IMR-90 (cell line): ENCODE measurements at regions not wholly inside any gene's neighbourhood (a gene's known extent, or its start where the extent isn't known, plus 50 kb on each side); places are given as distances from the start of the nearest gene placed in this dataset.

ENCODE experiments used
- ATAC-seq: fragments of 200-7000 bp; cut with Tn5 transposase; 2 replicates; pipeline ENCODE4 v1.9.1; 2020; ENCODE audit warnings: low read depth, mild to moderate bottlenecking, moderate library complexity
- BruUV-seq: library from RNA; stranded (reverse); fragments of 400-500 nt; replicated peaks from 2 replicates; lab custom pipeline; 2021; lab: Mats Ljungman, UMichigan
- CTCF ChIA-PET: fragments of 300-600 bp; formaldehyde crosslinking; extraction: SDS; loops from one replicate; lab custom pipeline; 2021; ENCODE audit warnings: antibody characterized with exemption; lab: Yijun Ruan, JAX
- POLR2A ChIA-PET: fragments of 300-600 bp; sonication (Branson Sonifier 250); formaldehyde crosslinking; loops from one replicate; lab custom pipeline; 2022; ENCODE audit warnings: antibody characterized with exemption; ENCODE audit not compliant: unreplicated experiment; lab: Charles Lee
- DNase-seq: peaks from one replicate; pipeline ENCODE4 v3.0.0; 2013
- H2AFZ ChIP-seq: replicated peaks from 2 replicates; pipeline ENCODE3; 2013; ENCODE audit warnings: low read length, mild to moderate bottlenecking; ENCODE audit not compliant: poor library complexity
- H2AK5ac ChIP-seq: 2 replicates; pipeline ENCODE4 v1.6.1; 2013; ENCODE audit warnings: low read depth, low read length, inconsistent platforms
- H2AK9ac ChIP-seq: replicated peaks from 2 replicates; pipeline ENCODE3; 2013; ENCODE audit warnings: mild to moderate bottlenecking, low read depth, low read length, moderate library complexity; ENCODE audit not compliant: poor library complexity
- H2BK120ac ChIP-seq: 2 replicates; pipeline ENCODE4 v1.6.1; 2013; ENCODE audit warnings: low read depth, low read length, inconsistent platforms
- H2BK15ac ChIP-seq: 3 replicates; pipeline ENCODE4 v1.6.1; 2013; ENCODE audit warnings: low read depth, low read length, inconsistent platforms
- H2BK20ac ChIP-seq: 2 replicates; pipeline ENCODE4 v1.6.1; 2013; ENCODE audit warnings: low read depth, mild to moderate bottlenecking, inconsistent platforms, low read length, moderate library complexity
- H2BK5ac ChIP-seq: 2 replicates; pipeline ENCODE4 v1.6.1; 2013; ENCODE audit warnings: mild to moderate bottlenecking, low read depth, low read length, inconsistent platforms; ENCODE audit not compliant: poor library complexity, severe bottlenecking
- H3K14ac ChIP-seq: replicated peaks from 2 replicates; pipeline ENCODE4 v1.6.1; 2013; ENCODE audit warnings: low read depth, low read length, inconsistent platforms
- H3K18ac ChIP-seq: 2 replicates; pipeline ENCODE4 v1.6.1; 2013; ENCODE audit warnings: low read depth, low read length, control low read depth
- H3K23ac ChIP-seq: 2 replicates; pipeline ENCODE4 v1.6.1; 2013; ENCODE audit warnings: low read depth, low read length, inconsistent platforms
- H3K27ac ChIP-seq: 2 replicates; pipeline ENCODE4 v1.5.1; 2013; ENCODE audit warnings: mild to moderate bottlenecking, control low read depth, low read length; ENCODE audit not compliant: insufficient read depth
- H3K27me3 ChIP-seq: 2 replicates; pipeline ENCODE4 v1.6.1; 2013; ENCODE audit warnings: low read length; ENCODE audit not compliant: control insufficient read depth, insufficient read depth
- H3K36me3 ChIP-seq: 2 replicates; pipeline ENCODE4 v1.6.1; 2013; ENCODE audit warnings: low read length, mixed read lengths; ENCODE audit not compliant: control insufficient read depth, insufficient read depth
- H3K4ac ChIP-seq: 2 replicates; pipeline ENCODE4 v1.6.1; 2013; ENCODE audit warnings: low read depth, low read length, inconsistent platforms
- H3K4me1 ChIP-seq: 2 replicates; pipeline ENCODE4 v1.6.1; 2013; ENCODE audit warnings: low read length, mixed read lengths; ENCODE audit not compliant: control insufficient read depth, insufficient read depth
- H3K4me2 ChIP-seq: 2 replicates; pipeline ENCODE4 v1.6.1; 2013; ENCODE audit warnings: low read depth, mild to moderate bottlenecking, control low read depth, low read length, moderate library complexity
- H3K4me3 ChIP-seq: 2 replicates; pipeline ENCODE4 v1.5.1; 2013; ENCODE audit warnings: low read depth, mild to moderate bottlenecking, control low read depth, low read length, moderate library complexity; ENCODE audit not compliant: insufficient read depth
- H3K56ac ChIP-seq: 2 replicates; pipeline ENCODE4 v1.6.1; 2013; ENCODE audit warnings: low read length, inconsistent platforms; ENCODE audit not compliant: insufficient read depth; ENCODE audit errors: extremely low read depth
- H3K79me1 ChIP-seq, 2 experiments: 2 replicates each; pipeline ENCODE4 v1.6.1; 2013; ENCODE audit warnings: low read length in 2 of 2, inconsistent platforms in 1 of 2, low read depth in 1 of 2
- H3K9ac ChIP-seq: 2 replicates; pipeline ENCODE4 v1.6.1; 2013; ENCODE audit warnings: low read depth, low read length, control low read depth
- H3K9me1 ChIP-seq: 2 replicates; pipeline ENCODE4 v1.6.1; 2013; ENCODE audit warnings: low read length, inconsistent platforms; ENCODE audit not compliant: insufficient read depth
- H3K9me3 ChIP-seq: 2 replicates; pipeline ENCODE4 v1.6.1; 2013; ENCODE audit warnings: low read length; ENCODE audit not compliant: control insufficient read depth, insufficient read depth
- H4K20me1 ChIP-seq: 2 replicates; pipeline ENCODE4 v1.6.1; 2013; ENCODE audit warnings: low read length, inconsistent platforms; ENCODE audit not compliant: insufficient read depth
- H4K5ac ChIP-seq: 2 replicates; pipeline ENCODE4 v1.6.1; 2013; ENCODE audit warnings: mild to moderate bottlenecking, low read depth, low read length, control low read depth
- H4K8ac ChIP-seq, 2 experiments: 2 replicates each; pipeline ENCODE4 v1.6.1; 2013; ENCODE audit warnings: low read depth in 2 of 2, low read length in 2 of 2, control low read depth in 1 of 2, inconsistent platforms in 1 of 2
- H4K91ac ChIP-seq: 2 replicates; pipeline ENCODE4 v1.6.1; 2013; ENCODE audit warnings: low read depth, low read length, inconsistent platforms; ENCODE audit not compliant: insufficient read depth
- BHLHE40 ChIP-seq: fragments of 150-350 bp; IDR thresholded peaks from 2 replicates; pipeline ENCODE4 v1.6.1; 2016; ENCODE audit warnings: mild to moderate bottlenecking, low read depth, low read length
- CEBPB ChIP-seq: IDR thresholded peaks from 2 replicates; pipeline ENCODE4 v1.6.1; 2012; ENCODE audit warnings: low read depth, low read length, improper control_type of control experiment
- CHD1 ChIP-seq: IDR thresholded peaks from 2 replicates; pipeline ENCODE4 v1.6.1; 2012; ENCODE audit warnings: low read depth, low read length, improper control_type of control experiment
- FOS ChIP-seq: fragments of 150-350 bp; IDR thresholded peaks from 2 replicates; pipeline ENCODE4 v1.6.1; 2016; ENCODE audit warnings: low read depth, low read length
- MAFK ChIP-seq: IDR thresholded peaks from 2 replicates; pipeline ENCODE4 v1.6.1; 2012; ENCODE audit warnings: low read depth, low read length, improper control_type of control experiment
- MAZ ChIP-seq: IDR thresholded peaks from 2 replicates; pipeline ENCODE4 v1.6.1; 2012; ENCODE audit warnings: low read depth, mild to moderate bottlenecking, low read length, improper control_type of control experiment, moderate library complexity, borderline replicate concordance
- MXI1 ChIP-seq: IDR thresholded peaks from 2 replicates; pipeline ENCODE4 v1.6.1; 2012; ENCODE audit warnings: low read depth, mild to moderate bottlenecking, low read length, moderate library complexity, borderline replicate concordance
- NFE2L2 ChIP-seq: fragments of 150-350 bp; IDR thresholded peaks from 2 replicates; pipeline ENCODE4 v1.6.1; 2016; ENCODE audit warnings: low read depth, mild to moderate bottlenecking, low read length
- POLR2A ChIP-seq: IDR thresholded peaks from 2 replicates; pipeline ENCODE4 v1.6.1; 2012; ENCODE audit warnings: mild to moderate bottlenecking, low read depth, low read length
- RAD21 ChIP-seq: IDR thresholded peaks from 2 replicates; pipeline ENCODE4 v1.6.1; 2012; ENCODE audit warnings: low read length, improper control_type of control experiment
- RCOR1 ChIP-seq: IDR thresholded peaks from 2 replicates; pipeline ENCODE4 v1.6.1; 2012; ENCODE audit warnings: mild to moderate bottlenecking, low read length, improper control_type of control experiment; ENCODE audit not compliant: insufficient replicate concordance
- RFX5 ChIP-seq: IDR thresholded peaks from 2 replicates; pipeline ENCODE4 v1.8.0; 2012; ENCODE audit warnings: low read depth, mild to moderate bottlenecking, low read length, moderate library complexity
- SMC3 ChIP-seq: fragments of 150-350 bp; IDR thresholded peaks from 2 replicates; pipeline ENCODE4 v1.6.1; 2016; ENCODE audit warnings: low read depth, mild to moderate bottlenecking, antibody characterized with exemption, low read length, moderate library complexity
- WGBS, 2 experiments: methylation state at CpG; one replicate each; pipeline versions ENCODE4 v1.1.5 to v1.1.7; 2013; ENCODE audit warnings: missing lambda C conversion rate in 2 of 2; ENCODE audit not compliant: insufficient read length in 1 of 2; ENCODE audit errors: extremely low coverage in 2 of 2; 5-methylcytosine and 5-hydroxymethylcytosine counted together
- dilution Hi-C: fragments of 300-500 bp; cut with HindIII; formaldehyde crosslinking; loops from one replicate; pipeline ENCODE4 v1.14.3; 2018; ENCODE audit warnings: low sequenced_read_pairs; ENCODE audit not compliant: unreplicated experiment
- in situ Hi-C: fragments of 300-500 bp; cut with MboI; formaldehyde crosslinking; loops from 3 replicates; pipeline ENCODE4 v1.14.3; 2019; ENCODE audit warnings: low sequenced_read_pairs, inconsistent platforms, mixed read lengths
- intact Hi-C: fragments of 100-400 bp; cut with micrococcal nuclease; formaldehyde crosslinking; loops from 2 replicates; pipeline ENCODE4 v1.10.0; 2022
- TF ChIP-seq, protein P1 (sequence below): conservative IDR thresholded peaks from 2 replicates; pipeline ENCODE4 v1.5.1; 2012; ENCODE audit warnings: mild to moderate bottlenecking, low read depth, low read length, improper control_type of control experiment
- TF ChIP-seq, protein P2 (sequence below): fragments of 150-350 bp; IDR thresholded peaks from 2 replicates; pipeline ENCODE4 v1.6.1; 2017; ENCODE audit warnings: mild to moderate bottlenecking, antibody characterized with exemption, low read length, low read depth
- TF ChIP-seq, protein P3 (sequence below): fragments of 150-350 bp; IDR thresholded peaks from 2 replicates; pipeline ENCODE4 v1.6.1; 2016; ENCODE audit warnings: low read depth, mild to moderate bottlenecking, low read length, moderate library complexity, borderline replicate concordance

DNA sequence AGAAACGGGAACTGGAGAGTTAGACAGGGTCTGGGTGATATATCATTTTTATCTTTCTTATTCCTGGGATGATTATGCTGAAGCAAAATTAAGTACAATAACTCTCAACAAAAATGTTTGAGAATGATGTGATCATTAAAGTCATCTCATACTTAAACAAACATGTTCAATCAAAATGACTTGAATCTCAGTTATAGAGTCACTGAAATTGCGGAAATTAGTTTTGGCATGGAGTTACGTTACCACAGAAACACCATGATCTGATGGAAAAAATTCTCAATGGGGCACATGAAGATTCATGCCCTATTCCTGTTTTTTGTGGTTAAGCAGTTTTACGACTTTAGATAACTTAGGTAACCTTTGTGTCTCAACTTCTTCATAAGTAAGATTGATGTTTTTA, 757.7 kb downstream of the EPHA4 start:
- H4K5ac ChIP-seq = no peak overlapping the region

More for the DNA sequence above, 757.7 kb downstream of the EPHA4 start:
- Histone ChIP-seq H3K4me1 (no peaks in the 10 kb centered on the region; the same call in 1 of the 2 replicates), H3K9ac (no peak overlapping the region), H3K27me3 (no peaks in the 10 kb centered on the region), H4K8ac (no peak overlapping the region), H2AFZ (no peak overlapping the region), H3K36me3 (no peaks in the 10 kb centered on the region), H2BK120ac (no peak overlapping the region), H3K14ac (no peak overlapping the region), H4K20me1 (no peaks in the 10 kb centered on the region), H3K56ac (no peak overlapping the region), H3K9me1 (no peaks in the 10 kb centered on the region), H4K91ac (no peak overlapping the region), H3K4ac (no peak overlapping the region), H3K4me2 (no peak overlapping the region), H2BK15ac (no peak overlapping the region), H3K9me3 (no peaks in the 10 kb centered on the region), H3K18ac (no peak overlapping the region), H3K27ac (no peak overlapping the region), H3K79me1 (no peaks in the 10 kb centered on the region), H2AK9ac (no peak overlapping the region), H3K4me3 (no peak overlapping the region), H2BK20ac (no peak overlapping the region), H3K23ac (no peak overlapping the region), H2AK5ac (no peak overlapping the region), H2BK5ac (no peak overlapping the region)
- POLR2A ChIA-PET = no interaction called here
- TF ChIP-seq BHLHE40 = no peak
- TF ChIP-seq SMC3 = no peak
- TF ChIP-seq CEBPB = no peak
- TF ChIP-seq, protein P1, sequence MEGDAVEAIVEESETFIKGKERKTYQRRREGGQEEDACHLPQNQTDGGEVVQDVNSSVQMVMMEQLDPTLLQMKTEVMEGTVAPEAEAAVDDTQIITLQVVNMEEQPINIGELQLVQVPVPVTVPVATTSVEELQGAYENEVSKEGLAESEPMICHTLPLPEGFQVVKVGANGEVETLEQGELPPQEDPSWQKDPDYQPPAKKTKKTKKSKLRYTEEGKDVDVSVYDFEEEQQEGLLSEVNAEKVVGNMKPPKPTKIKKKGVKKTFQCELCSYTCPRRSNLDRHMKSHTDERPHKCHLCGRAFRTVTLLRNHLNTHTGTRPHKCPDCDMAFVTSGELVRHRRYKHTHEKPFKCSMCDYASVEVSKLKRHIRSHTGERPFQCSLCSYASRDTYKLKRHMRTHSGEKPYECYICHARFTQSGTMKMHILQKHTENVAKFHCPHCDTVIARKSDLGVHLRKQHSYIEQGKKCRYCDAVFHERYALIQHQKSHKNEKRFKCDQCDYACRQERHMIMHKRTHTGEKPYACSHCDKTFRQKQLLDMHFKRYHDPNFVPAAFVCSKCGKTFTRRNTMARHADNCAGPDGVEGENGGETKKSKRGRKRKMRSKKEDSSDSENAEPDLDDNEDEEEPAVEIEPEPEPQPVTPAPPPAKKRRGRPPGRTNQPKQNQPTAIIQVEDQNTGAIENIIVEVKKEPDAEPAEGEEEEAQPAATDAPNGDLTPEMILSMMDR = no peak
- TF ChIP-seq MXI1 = no peak
- no peak for TF ChIP-seq CHD1
- TF ChIP-seq RAD21 = no peak
- no peak for TF ChIP-seq RCOR1
- TF ChIP-seq POLR2A = no peak
- TF ChIP-seq, protein P2, sequence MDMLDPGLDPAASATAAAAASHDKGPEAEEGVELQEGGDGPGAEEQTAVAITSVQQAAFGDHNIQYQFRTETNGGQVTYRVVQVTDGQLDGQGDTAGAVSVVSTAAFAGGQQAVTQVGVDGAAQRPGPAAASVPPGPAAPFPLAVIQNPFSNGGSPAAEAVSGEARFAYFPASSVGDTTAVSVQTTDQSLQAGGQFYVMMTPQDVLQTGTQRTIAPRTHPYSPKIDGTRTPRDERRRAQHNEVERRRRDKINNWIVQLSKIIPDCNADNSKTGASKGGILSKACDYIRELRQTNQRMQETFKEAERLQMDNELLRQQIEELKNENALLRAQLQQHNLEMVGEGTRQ = no peak
- no peak for TF ChIP-seq MAZ
- TF ChIP-seq, protein P3, sequence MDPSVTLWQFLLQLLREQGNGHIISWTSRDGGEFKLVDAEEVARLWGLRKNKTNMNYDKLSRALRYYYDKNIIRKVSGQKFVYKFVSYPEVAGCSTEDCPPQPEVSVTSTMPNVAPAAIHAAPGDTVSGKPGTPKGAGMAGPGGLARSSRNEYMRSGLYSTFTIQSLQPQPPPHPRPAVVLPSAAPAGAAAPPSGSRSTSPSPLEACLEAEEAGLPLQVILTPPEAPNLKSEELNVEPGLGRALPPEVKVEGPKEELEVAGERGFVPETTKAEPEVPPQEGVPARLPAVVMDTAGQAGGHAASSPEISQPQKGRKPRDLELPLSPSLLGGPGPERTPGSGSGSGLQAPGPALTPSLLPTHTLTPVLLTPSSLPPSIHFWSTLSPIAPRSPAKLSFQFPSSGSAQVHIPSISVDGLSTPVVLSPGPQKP = no peak
- TF ChIP-seq NFE2L2 = no peak
- TF ChIP-seq FOS = no peak
- TF ChIP-seq MAFK = no peak
- TF ChIP-seq RFX5 = no peak
- ATAC-seq (no peak), DNase-seq (no peak)
- in situ Hi-C loops = no loop called here
- dilution Hi-C loops = no loop called here
- CTCF ChIA-PET = no interaction called here
- no CpG with 5 or more reads among the region's 4 CpGs for WGBS, 2 experiments
- intact Hi-C loops = no loop called here
- no TSS peak for BruUV-seq
